NT2/D1 (cell line): ENCODE measurements at regions not wholly inside any gene's neighbourhood (a gene's known extent, or its start where the extent isn't known, plus 50 kb on each side); places are given as distances from the start of the nearest gene placed in this dataset.

ENCODE experiments used
- SUZ12 ChIP-seq: IDR thresholded peaks from 2 replicates; pipeline ENCODE4 v1.6.1; 2011; ENCODE audit not compliant: insufficient read length, insufficient read depth; ENCODE audit errors: extremely low read depth
- YY1 ChIP-seq: IDR thresholded peaks from 2 replicates; pipeline ENCODE4 v1.6.1; 2011; ENCODE audit not compliant: insufficient read length, insufficient read depth
- ZNF274 ChIP-seq: IDR thresholded peaks from 2 replicates; pipeline ENCODE4 v1.6.1; 2011; ENCODE audit warnings: mild to moderate bottlenecking, low read depth, low read length

GRCh38 chr3:159789742-159790635 is 198.6 kb upstream of the IL12A start:
- TF ChIP-seq YY1 (no peak), ZNF274 (no peak), SUZ12 (no peak)
